ENCODE measurements at regions not wholly inside any gene's neighbourhood (a gene's known extent, or its start where the extent isn't known, plus 50 kb on each side); places are given as distances from the start of the nearest gene placed in this dataset.
"Not testable (repeated sequence)": the region's sequence is repeated elsewhere in the genome, so short reads cannot be mapped to it uniquely, and the experiment has no call there.

DNA sequence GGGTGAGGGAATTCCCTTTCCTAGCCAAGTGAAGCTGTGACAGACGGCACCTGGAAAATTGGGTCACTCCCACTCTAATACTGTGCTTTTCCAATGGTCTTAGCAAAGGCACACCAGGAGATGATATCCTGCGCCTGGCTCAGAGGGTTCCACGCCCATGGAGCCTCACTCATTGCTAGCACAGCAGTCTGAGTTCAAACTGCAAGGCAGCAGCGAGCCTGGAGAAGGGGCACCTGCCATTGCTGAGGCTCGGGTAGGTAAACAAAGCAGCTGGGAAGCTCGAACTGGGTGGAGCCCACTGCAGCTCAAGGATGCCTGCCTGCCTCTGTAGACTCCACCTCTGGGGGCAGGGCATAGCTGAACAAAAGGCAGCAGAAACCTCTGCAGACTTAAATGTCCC lies 68.9 kb upstream of the LCORL start:
- H3K27ac Mint-ChIP-seq; POLR2A ChIA-PET; H3K4me1 Mint-ChIP-seq; H3K4me3 Mint-ChIP-seq; DNase-seq; H3K4me3 ChIP-seq (ENCODE audit: low read length); H3K27ac ChIP-seq (ENCODE audit: low read depth, low read length); intact Hi-C loops (cut with micrococcal nuclease); H3K9me3 ChIP-seq (ENCODE audit: control insufficient read depth in 2 of 3, low read length in 3 of 3); ATAC-seq; H3K36me3 Mint-ChIP-seq; H3K36me3 ChIP-seq (ENCODE audit: control insufficient read depth in 2 of 3, insufficient read depth in 3 of 3, low read length in 3 of 3); H3K4me1 ChIP-seq (ENCODE audit: control insufficient read depth in 2 of 2, insufficient read depth in 2 of 2, low read length in 2 of 2); H3K27me3 ChIP-seq (ENCODE audit: control insufficient read depth in 2 of 2, insufficient read depth in 2 of 2, low read length in 2 of 2): not testable (repeated sequence)
- H3K9me3 Mint-ChIP-seq = peaks cover 0 to 19% (median 7%) of the 10 kb centered on the region in 11 donors
- CTCF ChIA-PET = interaction anchor here (0.7 kb wide), 1 partner anchor 114 kb away, joined by 3 read pairs; no protein-coding TSS in a partner anchor
- peaks cover 2 to 53% (median 43%) of the 10 kb centered on the region in 5 donors for H3K27me3 Mint-ChIP-seq

DNA sequence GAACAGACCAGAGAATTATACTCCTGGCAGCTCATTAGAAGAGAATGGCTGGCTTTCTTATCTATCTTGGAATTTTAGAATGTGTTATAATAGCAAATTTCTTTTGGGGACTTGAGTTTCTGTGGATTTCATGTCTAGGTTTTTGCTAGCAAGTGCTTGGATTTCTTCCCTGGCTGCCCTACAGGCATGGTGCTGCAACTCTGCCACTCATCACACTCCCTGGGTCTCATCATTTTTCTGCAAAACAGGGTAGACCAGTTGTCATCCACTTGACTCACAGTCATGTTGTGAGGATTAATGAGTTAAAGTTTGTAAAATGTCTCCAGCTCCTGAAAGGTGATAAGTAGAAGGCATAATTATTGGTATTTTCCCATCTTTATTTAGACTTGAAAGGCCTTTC lies 60.7 kb upstream of the LCORL start:
- ChIA-PET POLR2A (no interaction called here), CTCF (no interaction called here)
- Mint-ChIP-seq H3K27ac (no peak overlapping the region), H3K9me3 (peaks cover 0 to 10% (median 4%) of the 10 kb centered on the region in 11 donors), H3K4me3 (no peak overlapping the region), H3K27me3 (peaks cover 6 to 63% (median 39%) of the 10 kb centered on the region in 5 donors), H3K4me1 (no peaks in the 10 kb centered on the region), H3K36me3 (no peaks in the 10 kb centered on the region)
- intact Hi-C loops (cut with micrococcal nuclease) = no loop called here
- no peaks in the 10 kb centered on the region for H3K36me3 ChIP-seq (ENCODE audit: control insufficient read depth in 2 of 3, insufficient read depth in 3 of 3, low read length in 3 of 3)
- ATAC-seq (no peak), DNase-seq (no peak)
- H3K4me3 ChIP-seq (ENCODE audit: low read length) = no peak overlapping the region
- H3K27me3 ChIP-seq (ENCODE audit: control insufficient read depth in 2 of 2, insufficient read depth in 2 of 2, low read length in 2 of 2) = no peaks in the 10 kb centered on the region
- no peak overlapping the region for H3K27ac ChIP-seq (ENCODE audit: low read depth, low read length)
- H3K4me1 ChIP-seq (ENCODE audit: control insufficient read depth in 2 of 2, insufficient read depth in 2 of 2, low read length in 2 of 2) = no peaks in the 10 kb centered on the region
- no peaks in the 10 kb centered on the region for H3K9me3 ChIP-seq (ENCODE audit: control insufficient read depth in 2 of 3, low read length in 3 of 3)

- no peak overlapping the region for H3K27ac ChIP-seq (ENCODE audit: low read depth, low read length)
- Mint-ChIP-seq H3K4me1 (no peaks in the 10 kb centered on the region), H3K36me3 (no peaks in the 10 kb centered on the region), H3K27ac (no peak overlapping the region), H3K27me3 (peaks cover 6 to 58% (median 39%) of the 10 kb centered on the region in 5 donors), H3K4me3 (no peak overlapping the region), H3K9me3 (peaks cover 0 to 5% (median 3%) of the 10 kb centered on the region in 11 donors)
- H3K4me1 ChIP-seq (ENCODE audit: control insufficient read depth in 2 of 2, insufficient read depth in 2 of 2, low read length in 2 of 2) = no peaks in the 10 kb centered on the region
- intact Hi-C loops (cut with micrococcal nuclease) = no loop called here
- DNase-seq (no peak), ATAC-seq (no peak)
- ChIA-PET POLR2A (no interaction called here), CTCF (no interaction called here)
- no peaks in the 10 kb centered on the region for H3K9me3 ChIP-seq (ENCODE audit: control insufficient read depth in 2 of 3, low read length in 3 of 3)
- no peak overlapping the region for H3K4me3 ChIP-seq (ENCODE audit: low read length)
- no peaks in the 10 kb centered on the region for H3K27me3 ChIP-seq (ENCODE audit: control insufficient read depth in 2 of 2, insufficient read depth in 2 of 2, low read length in 2 of 2)
- H3K36me3 ChIP-seq (ENCODE audit: control insufficient read depth in 2 of 3, insufficient read depth in 3 of 3, low read length in 3 of 3) = no peaks in the 10 kb centered on the region
Measured at GRCh38 chr4:18081708-18082107, 60.2 kb upstream of the LCORL start.

GRCh38 chr4:18077808-18078207 lies 56.3 kb upstream of the LCORL start:
- no peaks in the 10 kb centered on the region for H3K4me1 ChIP-seq (ENCODE audit: control insufficient read depth in 2 of 2, insufficient read depth in 2 of 2, low read length in 2 of 2)
- peaks cover 7 to 31% (median 15%) of the 10 kb centered on the region in 5 donors for H3K27me3 Mint-ChIP-seq
- no peak overlapping the region for H3K4me3 ChIP-seq (ENCODE audit: low read length)
- no peaks in the 10 kb centered on the region for H3K36me3 ChIP-seq (ENCODE audit: control insufficient read depth in 2 of 3, insufficient read depth in 3 of 3, low read length in 3 of 3)
- peaks cover 0 to 5% (median 0%) of the 10 kb centered on the region in 3 experiments for H3K9me3 ChIP-seq (ENCODE audit: control insufficient read depth in 2 of 3, low read length in 3 of 3)
- DNase-seq = no peak
- no peak for ATAC-seq
- H3K27ac Mint-ChIP-seq = no peak overlapping the region
- no peaks in the 10 kb centered on the region for H3K36me3 Mint-ChIP-seq
- ChIA-PET POLR2A (no interaction called here), CTCF (interaction anchor here (0.6 kb wide), 1 partner anchor 261 kb away, joined by 4 read pairs; no protein-coding TSS in a partner anchor)
- intact Hi-C loops (cut with micrococcal nuclease) = no loop called here
- peaks cover 0 to 16% (median 5%) of the 10 kb centered on the region in 11 donors for H3K9me3 Mint-ChIP-seq
- peaks cover 0 to 11% (median 9%) of the 10 kb centered on the region in 7 donors for H3K4me1 Mint-ChIP-seq
- H3K4me3 Mint-ChIP-seq = no peak overlapping the region
- no peaks in the 10 kb centered on the region for H3K27me3 ChIP-seq (ENCODE audit: control insufficient read depth in 2 of 2, insufficient read depth in 2 of 2, low read length in 2 of 2)
- no peak overlapping the region for H3K27ac ChIP-seq (ENCODE audit: low read depth, low read length)

GRCh38 chr4:18075823-18076433 lies 54.4 kb upstream of the LCORL start:
- intact Hi-C loops (cut with micrococcal nuclease) = loop anchor here in 1 of 2 donors (1.0 kb wide), 1 partner anchor 54 kb away; no protein-coding TSS in a partner anchor
- no peaks in the 10 kb centered on the region for H3K4me1 ChIP-seq (ENCODE audit: control insufficient read depth in 2 of 2, insufficient read depth in 2 of 2, low read length in 2 of 2)
- ATAC-seq = peak; percentile 77
- CTCF ChIA-PET = no interaction called here
- H3K9me3 ChIP-seq (ENCODE audit: control insufficient read depth in 2 of 3, low read length in 3 of 3) = peaks cover 0 to 5% (median 0%) of the 10 kb centered on the region in 3 experiments
- no peaks in the 10 kb centered on the region for H3K36me3 ChIP-seq (ENCODE audit: control insufficient read depth in 2 of 3, insufficient read depth in 3 of 3, low read length in 3 of 3)
- peak in 6 of 9 donors; percentile 17 to 48 (median 40) for DNase-seq
- Mint-ChIP-seq H3K9me3 (peaks cover 0 to 16% (median 5%) of the 10 kb centered on the region in 11 donors), H3K4me3 (peak overlapping the region in 1 of 10 donors; percentile 13), H3K4me1 (peaks cover 0 to 11% (median 9%) of the 10 kb centered on the region in 7 donors), H3K36me3 (no peaks in the 10 kb centered on the region), H3K27ac (peak overlapping the region in 3 of 9 donors; percentile 4 to 58 (median 50)), H3K27me3 (peaks cover 13 to 36% (median 24%) of the 10 kb centered on the region in 5 donors)
- POLR2A ChIA-PET = no interaction called here
- H3K4me3 ChIP-seq (ENCODE audit: low read length) = no peak overlapping the region
- no peak overlapping the region for H3K27ac ChIP-seq (ENCODE audit: low read depth, low read length)
- no peaks in the 10 kb centered on the region for H3K27me3 ChIP-seq (ENCODE audit: control insufficient read depth in 2 of 2, insufficient read depth in 2 of 2, low read length in 2 of 2)

DNA sequence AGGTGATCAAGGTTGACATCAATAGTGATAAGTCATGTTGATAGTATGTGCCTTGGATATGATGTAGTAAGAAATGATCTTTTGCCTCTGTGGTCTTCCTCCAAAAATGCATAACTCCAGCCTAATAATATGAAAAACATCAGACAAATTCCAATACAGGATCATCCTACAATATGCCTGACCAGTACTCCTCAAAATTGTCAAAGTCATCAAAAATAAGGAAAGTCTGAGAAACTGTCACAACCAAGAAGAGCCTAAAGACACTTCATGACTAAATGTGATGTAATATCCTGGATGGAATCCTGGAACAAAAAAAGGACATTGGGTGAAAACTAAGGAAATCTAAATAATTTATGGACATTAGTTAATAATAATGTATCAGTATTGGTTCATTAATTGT lies 50.3 kb upstream of the LCORL start:
- peaks cover 0 to 11% (median 9%) of the 10 kb centered on the region in 7 donors for H3K4me1 Mint-ChIP-seq
- peaks cover 0 to 12% (median 6%) of the 10 kb centered on the region in 11 donors for H3K9me3 Mint-ChIP-seq
- ChIA-PET POLR2A (no interaction called here), CTCF (no interaction called here)
- H3K27ac ChIP-seq (ENCODE audit: low read depth, low read length) = no peak overlapping the region
- peaks cover 0 to 5% (median 0%) of the 10 kb centered on the region in 3 experiments for H3K9me3 ChIP-seq (ENCODE audit: control insufficient read depth in 2 of 3, low read length in 3 of 3)
- no peaks in the 10 kb centered on the region for H3K4me1 ChIP-seq (ENCODE audit: control insufficient read depth in 2 of 2, insufficient read depth in 2 of 2, low read length in 2 of 2)
- no peak overlapping the region for H3K27ac Mint-ChIP-seq
- ATAC-seq = no peak
- intact Hi-C loops (cut with micrococcal nuclease) = no loop called here
- peaks cover 35 to 47% (median 45%) of the 10 kb centered on the region in 5 donors for H3K27me3 Mint-ChIP-seq
- no peaks in the 10 kb centered on the region for H3K27me3 ChIP-seq (ENCODE audit: control insufficient read depth in 2 of 2, insufficient read depth in 2 of 2, low read length in 2 of 2)
- peaks cover 0 to 8% (median 0%) of the 10 kb centered on the region in 5 donors for H3K36me3 Mint-ChIP-seq
- no peak for DNase-seq
- H3K4me3 Mint-ChIP-seq = no peak overlapping the region
- H3K4me3 ChIP-seq (ENCODE audit: low read length) = no peak overlapping the region
- H3K36me3 ChIP-seq (ENCODE audit: control insufficient read depth in 2 of 3, insufficient read depth in 3 of 3, low read length in 3 of 3) = no peaks in the 10 kb centered on the region
